ENCODE measurements at regions not wholly inside any gene's neighbourhood (a gene's known extent, or its start where the extent isn't known, plus 50 kb on each side); places are given as distances from the start of the nearest gene placed in this dataset.

GRCh38 chr5:123786411-123786810 lies 274.4 kb downstream of the CSNK1G3 start:
- no peaks in the 10 kb centered on the region for H3K4me1 ChIP-seq (ENCODE audit: control insufficient read depth, extremely low read depth, insufficient read depth, low read length)
- no peaks in the 10 kb centered on the region for H4K20me1 ChIP-seq (replicated peaks; ENCODE audit: control insufficient read depth, extremely low read depth, insufficient read depth, low read length)
- H3K4me3 ChIP-seq (replicated peaks in 1 of 3; ENCODE audit: insufficient read depth in 1 of 3, low read depth in 1 of 3, low read length in 3 of 3), result no peak overlapping the region
- H3K9ac ChIP-seq (replicated peaks; ENCODE audit: extremely low read depth, insufficient read depth, low read length), result no peak overlapping the region
- H3K27ac ChIP-seq (ENCODE audit: insufficient read depth, low read depth, low read length), result no peak overlapping the region
- dilution Hi-C loops (cut with MboI; ENCODE audit: extremely low pct_ligation_motif_present, low sequenced_read_pairs) (no loop called here), intact Hi-C loops (cut with micrococcal nuclease) (no loop called here)
- no peak overlapping the region for H2AFZ ChIP-seq (ENCODE audit: low read depth, low read length)
- H3K79me2 ChIP-seq (ENCODE audit: control insufficient read depth, insufficient read depth, low read length), result no peaks in the 10 kb centered on the region
- TF ChIP-seq JUN (IDR thresholded peaks at IDR 0.05; ENCODE audit: borderline replicate concordance, insufficient read depth, insufficient read length, low read depth), result no peak
- TF ChIP-seq MYC (IDR thresholded peaks at IDR 0.05; ENCODE audit: low read depth, low read length), result no peak
- TF ChIP-seq EZH2 (IDR thresholded peaks at IDR 0.05; ENCODE audit: borderline replicate concordance, low read depth, low read length, severe bottlenecking), result no peak
- no peak for TF ChIP-seq CTCF (IDR thresholded peaks at IDR 0.05; ENCODE audit: extremely low read depth in 1 of 2, insufficient read depth in 1 of 2, low read depth in 1 of 2, low read length in 2 of 2)
- FAIRE-seq (no peak), DNase-seq (ENCODE audit: low read depth, low spot score) (no peak)
- no TSS peak for BruUV-seq (replicated peaks)
- ChIA-PET POLR2A (no interaction called here), CTCF (interaction anchor here (1.8 kb wide), 1 partner anchor 11 kb away, joined by 8 read pairs; no protein-coding TSS in a partner anchor)
- no peaks in the 10 kb centered on the region for H3K36me3 ChIP-seq (ENCODE audit: control insufficient read depth in 2 of 2, extremely low read depth in 1 of 2, insufficient read depth in 2 of 2, low read length in 2 of 2)
- H3K9me3 ChIP-seq (replicated peaks; ENCODE audit: control insufficient read depth, insufficient read depth, low read length), result no peaks in the 10 kb centered on the region
- H3K27me3 ChIP-seq (ENCODE audit: control insufficient read depth in 2 of 2, insufficient read depth in 2 of 2, low read length in 2 of 2), result peaks cover 0 to 5% of the 10 kb centered on the region in 2 experiments
- H3K4me2 ChIP-seq (ENCODE audit: insufficient read depth, low read length), result no peak overlapping the region
- no peaks in the 10 kb centered on the region for H3K9me1 ChIP-seq (replicated peaks; ENCODE audit: control insufficient read depth, extremely low read depth, insufficient read depth, low read length)

All from endothelial cell of umbilical vein (primary cell).